ENCODE measurements at regions not wholly inside any gene's neighbourhood (a gene's known extent, or its start where the extent isn't known, plus 50 kb on each side); places are given as distances from the start of the nearest gene placed in this dataset.

DNA sequence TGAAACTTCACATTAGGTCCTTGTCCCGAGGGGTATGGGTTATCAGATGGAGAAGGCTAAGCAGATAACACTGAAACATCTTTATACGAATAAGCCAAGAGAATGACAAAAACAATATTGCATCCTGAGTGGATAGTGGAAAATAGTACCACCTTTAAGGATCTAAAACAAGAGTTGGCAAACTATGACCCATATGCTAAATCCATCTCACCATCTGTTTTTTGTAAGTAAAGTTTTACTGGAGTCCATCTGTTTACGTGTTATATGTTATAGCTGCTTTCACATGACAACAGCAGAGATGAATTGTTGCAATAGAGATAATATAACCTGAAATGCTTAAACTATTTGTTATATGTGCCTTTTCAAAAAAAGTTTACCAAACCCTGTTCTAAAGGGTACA lies 76.1 kb upstream of the TRDN start:
- H2AFZ ChIP-seq (replicated peaks; ENCODE audit: low read length, poor library complexity) = no peak overlapping the region
- H3K4ac ChIP-seq (ENCODE audit: low read depth, low read length) = no peak overlapping the region
- POLR2A ChIA-PET (ENCODE audit: unreplicated experiment) = no interaction called here
- ATAC-seq (ENCODE audit: low read depth) (no peak), DNase-seq (no peak)
- H4K8ac ChIP-seq (ENCODE audit: low read depth in 2 of 2, low read length in 2 of 2) = no peak overlapping the region
- H2BK20ac ChIP-seq (ENCODE audit: low read depth, low read length) = no peak overlapping the region
- H3K9ac ChIP-seq (ENCODE audit: low read depth, low read length) = no peak overlapping the region
- H3K56ac ChIP-seq (ENCODE audit: extremely low read depth, insufficient read depth, low read length) = no peak overlapping the region
- H3K27me3 ChIP-seq (ENCODE audit: control insufficient read depth, insufficient read depth, low read length) = no peaks in the 10 kb centered on the region
- no peak for TF ChIP-seq CEBPB (IDR thresholded peaks at IDR 0.05; ENCODE audit: low read depth, low read length)
- TF ChIP-seq, protein P1, sequence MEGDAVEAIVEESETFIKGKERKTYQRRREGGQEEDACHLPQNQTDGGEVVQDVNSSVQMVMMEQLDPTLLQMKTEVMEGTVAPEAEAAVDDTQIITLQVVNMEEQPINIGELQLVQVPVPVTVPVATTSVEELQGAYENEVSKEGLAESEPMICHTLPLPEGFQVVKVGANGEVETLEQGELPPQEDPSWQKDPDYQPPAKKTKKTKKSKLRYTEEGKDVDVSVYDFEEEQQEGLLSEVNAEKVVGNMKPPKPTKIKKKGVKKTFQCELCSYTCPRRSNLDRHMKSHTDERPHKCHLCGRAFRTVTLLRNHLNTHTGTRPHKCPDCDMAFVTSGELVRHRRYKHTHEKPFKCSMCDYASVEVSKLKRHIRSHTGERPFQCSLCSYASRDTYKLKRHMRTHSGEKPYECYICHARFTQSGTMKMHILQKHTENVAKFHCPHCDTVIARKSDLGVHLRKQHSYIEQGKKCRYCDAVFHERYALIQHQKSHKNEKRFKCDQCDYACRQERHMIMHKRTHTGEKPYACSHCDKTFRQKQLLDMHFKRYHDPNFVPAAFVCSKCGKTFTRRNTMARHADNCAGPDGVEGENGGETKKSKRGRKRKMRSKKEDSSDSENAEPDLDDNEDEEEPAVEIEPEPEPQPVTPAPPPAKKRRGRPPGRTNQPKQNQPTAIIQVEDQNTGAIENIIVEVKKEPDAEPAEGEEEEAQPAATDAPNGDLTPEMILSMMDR (conservative IDR thresholded peaks at IDR 0.05; ENCODE audit: low read depth, low read length) = no peak
- TF ChIP-seq, protein P2, sequence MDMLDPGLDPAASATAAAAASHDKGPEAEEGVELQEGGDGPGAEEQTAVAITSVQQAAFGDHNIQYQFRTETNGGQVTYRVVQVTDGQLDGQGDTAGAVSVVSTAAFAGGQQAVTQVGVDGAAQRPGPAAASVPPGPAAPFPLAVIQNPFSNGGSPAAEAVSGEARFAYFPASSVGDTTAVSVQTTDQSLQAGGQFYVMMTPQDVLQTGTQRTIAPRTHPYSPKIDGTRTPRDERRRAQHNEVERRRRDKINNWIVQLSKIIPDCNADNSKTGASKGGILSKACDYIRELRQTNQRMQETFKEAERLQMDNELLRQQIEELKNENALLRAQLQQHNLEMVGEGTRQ (IDR thresholded peaks at IDR 0.05; ENCODE audit: low read depth, low read length) = no peak
- TF ChIP-seq MXI1 (IDR thresholded peaks at IDR 0.05; ENCODE audit: borderline replicate concordance, low read depth, low read length) = no peak
- no peak for TF ChIP-seq RAD21 (IDR thresholded peaks at IDR 0.05; ENCODE audit: low read length)
- no peak for TF ChIP-seq CHD1 (IDR thresholded peaks at IDR 0.05; ENCODE audit: low read depth, low read length)
- no peak for TF ChIP-seq RFX5 (IDR thresholded peaks at IDR 0.05; ENCODE audit: low read depth, low read length)
- no peak for TF ChIP-seq MAFK (IDR thresholded peaks at IDR 0.05; ENCODE audit: low read depth, low read length)
- TF ChIP-seq RCOR1 (IDR thresholded peaks at IDR 0.05; ENCODE audit: insufficient replicate concordance, low read length) = no peak
- no peak for TF ChIP-seq MAZ (IDR thresholded peaks at IDR 0.05; ENCODE audit: borderline replicate concordance, low read depth, low read length)
- no peak for TF ChIP-seq POLR2A (IDR thresholded peaks at IDR 0.05; ENCODE audit: low read depth, low read length)
- no peak for TF ChIP-seq SMC3 (IDR thresholded peaks at IDR 0.05; ENCODE audit: low read depth, low read length)
- TF ChIP-seq BHLHE40 (IDR thresholded peaks at IDR 0.05; ENCODE audit: low read depth, low read length) = no peak
- TF ChIP-seq, protein P3, sequence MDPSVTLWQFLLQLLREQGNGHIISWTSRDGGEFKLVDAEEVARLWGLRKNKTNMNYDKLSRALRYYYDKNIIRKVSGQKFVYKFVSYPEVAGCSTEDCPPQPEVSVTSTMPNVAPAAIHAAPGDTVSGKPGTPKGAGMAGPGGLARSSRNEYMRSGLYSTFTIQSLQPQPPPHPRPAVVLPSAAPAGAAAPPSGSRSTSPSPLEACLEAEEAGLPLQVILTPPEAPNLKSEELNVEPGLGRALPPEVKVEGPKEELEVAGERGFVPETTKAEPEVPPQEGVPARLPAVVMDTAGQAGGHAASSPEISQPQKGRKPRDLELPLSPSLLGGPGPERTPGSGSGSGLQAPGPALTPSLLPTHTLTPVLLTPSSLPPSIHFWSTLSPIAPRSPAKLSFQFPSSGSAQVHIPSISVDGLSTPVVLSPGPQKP (IDR thresholded peaks at IDR 0.05; ENCODE audit: borderline replicate concordance, low read depth, low read length) = no peak
- TF ChIP-seq FOS (IDR thresholded peaks at IDR 0.05; ENCODE audit: low read depth, low read length) = no peak
- TF ChIP-seq NFE2L2 (IDR thresholded peaks at IDR 0.05; ENCODE audit: low read depth, low read length) = no peak
- H3K9me1 ChIP-seq (ENCODE audit: insufficient read depth, low read length) = no peaks in the 10 kb centered on the region
- H3K36me3 ChIP-seq (ENCODE audit: control insufficient read depth, insufficient read depth, low read length) = no peaks in the 10 kb centered on the region
- no peak overlapping the region for H3K18ac ChIP-seq (ENCODE audit: low read depth, low read length)
- H2AK9ac ChIP-seq (replicated peaks; ENCODE audit: low read depth, low read length, poor library complexity) = no peak overlapping the region
- no peak overlapping the region for H2BK5ac ChIP-seq (ENCODE audit: low read depth, low read length, poor library complexity, severe bottlenecking)
- H3K4me2 ChIP-seq (ENCODE audit: low read depth, low read length) = no peak overlapping the region
- no peak overlapping the region for H2BK120ac ChIP-seq (ENCODE audit: low read depth, low read length)
- no peaks in the 10 kb centered on the region for H3K4me1 ChIP-seq (ENCODE audit: control insufficient read depth, insufficient read depth, low read length)
- no peak overlapping the region for H3K23ac ChIP-seq (ENCODE audit: low read depth, low read length)
- no peaks in the 10 kb centered on the region for H4K20me1 ChIP-seq (ENCODE audit: insufficient read depth, low read length)
- no peak overlapping the region for H3K27ac ChIP-seq (ENCODE audit: insufficient read depth, low read length)
- BruUV-seq (replicated peaks) = no TSS peak
- H3K14ac ChIP-seq (replicated peaks; ENCODE audit: low read depth, low read length) = no peak overlapping the region
- CTCF ChIA-PET = no interaction called here
- no peak overlapping the region for H2BK15ac ChIP-seq (ENCODE audit: low read depth, low read length)
- 0 out of 2 replicates have a peak, but pooled peaks cover 1% of the 10 kb centered on the region for H3K9me3 ChIP-seq (ENCODE audit: control insufficient read depth, insufficient read depth, low read length)
- H4K91ac ChIP-seq (ENCODE audit: insufficient read depth, low read depth, low read length) = no peak overlapping the region
- no peak overlapping the region for H2AK5ac ChIP-seq (ENCODE audit: low read depth, low read length)
- no CpG with 5 or more reads among the region's 3 CpGs for WGBS, 2 experiments (ENCODE audit: extremely low coverage in 2 of 2, insufficient read length in 1 of 2)
- dilution Hi-C loops (cut with HindIII; ENCODE audit: low sequenced_read_pairs, unreplicated experiment) = no loop called here
- no peaks in the 10 kb centered on the region for H3K79me1 ChIP-seq (ENCODE audit: low read depth in 1 of 2, low read length in 2 of 2)
- no peak overlapping the region for H4K5ac ChIP-seq (ENCODE audit: low read depth, low read length)
- intact Hi-C loops (cut with micrococcal nuclease) = no loop called here
- no peak overlapping the region for H3K4me3 ChIP-seq (ENCODE audit: insufficient read depth, low read depth, low read length)
- in situ Hi-C loops (cut with MboI; ENCODE audit: low sequenced_read_pairs) = no loop called here

All from IMR-90 (cell line).